ENCODE measurements at regions not wholly inside any gene's neighbourhood (a gene's known extent, or its start where the extent isn't known, plus 50 kb on each side); places are given as distances from the start of the nearest gene placed in this dataset.

DNA sequence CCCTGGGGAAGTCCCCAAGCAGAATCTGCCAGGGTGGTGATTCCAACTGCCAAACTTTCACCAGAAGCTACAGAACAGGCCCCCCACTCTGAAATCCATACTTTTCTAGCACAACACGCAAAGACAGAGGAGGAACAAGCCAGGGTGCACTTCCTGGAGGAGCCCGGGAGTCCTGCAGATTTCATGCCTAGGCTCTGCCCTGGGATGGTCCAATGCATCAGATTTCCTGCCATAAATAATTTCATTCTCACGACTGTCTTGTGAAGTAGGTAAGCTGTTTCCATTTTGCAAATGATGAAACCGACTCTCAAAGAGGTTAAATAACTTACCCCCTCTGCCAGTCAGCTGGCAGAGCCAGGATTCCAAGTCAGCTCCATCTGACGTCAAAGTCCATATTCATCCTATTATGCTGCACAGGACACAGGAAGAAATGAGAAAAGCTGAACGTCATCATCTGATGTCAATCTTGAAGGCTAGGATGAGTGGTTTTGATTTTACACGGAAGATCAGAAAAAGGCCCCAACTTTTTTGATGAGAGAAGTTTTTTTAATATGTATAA is 134.8 kb upstream of the IGF1R start:
- TF ChIP-seq CTCF (IDR thresholded peaks at IDR 0.05), result no peak
- TF ChIP-seq POLR2A (IDR thresholded peaks at IDR 0.05), result no peak
